ENCODE measurements at regions not wholly inside any gene's neighbourhood (a gene's known extent, or its start where the extent isn't known, plus 50 kb on each side); places are given as distances from the start of the nearest gene placed in this dataset.

DNA sequence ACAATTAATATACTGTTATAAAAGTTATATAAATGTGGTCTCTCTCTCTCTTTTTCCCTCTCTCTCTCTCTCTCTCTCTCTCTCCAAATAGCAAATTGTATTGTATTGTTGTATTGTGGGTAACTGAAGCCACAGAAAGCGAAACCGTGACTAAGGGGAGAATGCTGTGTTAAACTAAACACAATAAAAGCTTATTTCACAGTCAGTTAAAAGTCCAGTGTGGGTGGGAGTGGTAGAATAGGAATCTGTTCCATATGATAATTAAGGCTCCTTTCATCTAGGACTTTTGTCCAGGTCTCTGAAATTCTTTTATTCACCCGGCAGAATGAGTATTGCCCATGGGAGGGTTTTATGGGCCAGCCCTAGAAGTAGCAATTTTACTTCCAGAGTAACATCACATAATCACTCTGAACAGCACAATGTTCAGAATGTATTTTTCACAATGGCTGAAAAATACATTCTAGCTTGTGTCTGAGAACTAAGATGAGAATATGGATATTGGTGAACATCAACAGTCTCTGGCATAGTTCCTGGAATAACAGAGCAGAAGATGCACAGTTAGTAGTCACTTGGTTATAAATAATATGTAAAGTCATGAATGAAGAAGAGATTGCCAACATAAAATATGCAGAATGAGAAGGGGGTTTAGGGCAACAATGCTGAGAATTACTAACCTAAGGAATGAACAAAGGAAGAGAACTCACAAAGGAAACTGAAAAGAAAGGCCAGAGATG is 399.1 kb downstream of the PLCL1 start:
- TF ChIP-seq, protein P1, sequence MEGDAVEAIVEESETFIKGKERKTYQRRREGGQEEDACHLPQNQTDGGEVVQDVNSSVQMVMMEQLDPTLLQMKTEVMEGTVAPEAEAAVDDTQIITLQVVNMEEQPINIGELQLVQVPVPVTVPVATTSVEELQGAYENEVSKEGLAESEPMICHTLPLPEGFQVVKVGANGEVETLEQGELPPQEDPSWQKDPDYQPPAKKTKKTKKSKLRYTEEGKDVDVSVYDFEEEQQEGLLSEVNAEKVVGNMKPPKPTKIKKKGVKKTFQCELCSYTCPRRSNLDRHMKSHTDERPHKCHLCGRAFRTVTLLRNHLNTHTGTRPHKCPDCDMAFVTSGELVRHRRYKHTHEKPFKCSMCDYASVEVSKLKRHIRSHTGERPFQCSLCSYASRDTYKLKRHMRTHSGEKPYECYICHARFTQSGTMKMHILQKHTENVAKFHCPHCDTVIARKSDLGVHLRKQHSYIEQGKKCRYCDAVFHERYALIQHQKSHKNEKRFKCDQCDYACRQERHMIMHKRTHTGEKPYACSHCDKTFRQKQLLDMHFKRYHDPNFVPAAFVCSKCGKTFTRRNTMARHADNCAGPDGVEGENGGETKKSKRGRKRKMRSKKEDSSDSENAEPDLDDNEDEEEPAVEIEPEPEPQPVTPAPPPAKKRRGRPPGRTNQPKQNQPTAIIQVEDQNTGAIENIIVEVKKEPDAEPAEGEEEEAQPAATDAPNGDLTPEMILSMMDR (IDR thresholded peaks at IDR 0.05; ENCODE audit: low read depth, low read length): no peak
- DNase-seq: no peak
- Histone ChIP-seq H3K36me3 (no peaks in the 10 kb centered on the region), H3K27me3 (no peaks in the 10 kb centered on the region), H3K4me3 (ENCODE audit: low read depth, low read length) (no peak overlapping the region), H3K4me1 (no peaks in the 10 kb centered on the region), H3K9me3 (no peaks in the 10 kb centered on the region)

All from BE2C (cell line).